Upper lobe of right lung (tissue), 1 donor: ENCODE measurements at regions not wholly inside any gene's neighbourhood (a gene's known extent, or its start where the extent isn't known, plus 50 kb on each side); places are given as distances from the start of the nearest gene placed in this dataset.
"Not testable (repeated sequence)": the region's sequence is repeated elsewhere in the genome, so short reads cannot be mapped to it uniquely, and the experiment has no call there.

ENCODE experiments used
- ATAC-seq: fragments of 200-7000 bp; cut with Tn5 transposase; one replicate; pipeline ENCODE4 v1.9.1; 2020; ENCODE audit warnings: mild to moderate bottlenecking, moderate library complexity
- DNase-seq: peaks from one replicate; pipeline ENCODE4 v3.0.0-alpha.2; 2020
- H3K27ac ChIP-seq: fragments of 200-600 bp; one replicate; pipeline ENCODE4 v1.8.0; 2022
- H3K27me3 ChIP-seq: fragments of 200-600 bp; one replicate; pipeline ENCODE4 v1.8.0; 2022; ENCODE audit warnings: mild to moderate bottlenecking
- H3K36me3 ChIP-seq: fragments of 200-600 bp; one replicate; pipeline ENCODE4 v1.8.0; 2022
- H3K4me1 ChIP-seq: fragments of 200-600 bp; one replicate; pipeline ENCODE4 v1.8.0; 2022
- H3K4me3 ChIP-seq: fragments of 200-600 bp; one replicate; pipeline ENCODE4 v1.8.0; 2022; ENCODE audit warnings: mild to moderate bottlenecking
- H3K9me3 ChIP-seq: fragments of 200-600 bp; one replicate; pipeline ENCODE4 v1.8.0; 2022
- intact Hi-C: fragments of 100-400 bp; cut with DNase I; formaldehyde crosslinking; loops from one replicate; pipeline ENCODE4 v1.11.0; 2022
- TF ChIP-seq, protein P1 (sequence below): fragments of 200-600 bp; IDR thresholded peaks from one replicate; pipeline ENCODE4 v1.8.0; 2022; ENCODE audit warnings: antibody characterized with exemption
- donor health status: DM: no; HTN: yes; CAD: no; lungs with severe emphysema.

DNA sequence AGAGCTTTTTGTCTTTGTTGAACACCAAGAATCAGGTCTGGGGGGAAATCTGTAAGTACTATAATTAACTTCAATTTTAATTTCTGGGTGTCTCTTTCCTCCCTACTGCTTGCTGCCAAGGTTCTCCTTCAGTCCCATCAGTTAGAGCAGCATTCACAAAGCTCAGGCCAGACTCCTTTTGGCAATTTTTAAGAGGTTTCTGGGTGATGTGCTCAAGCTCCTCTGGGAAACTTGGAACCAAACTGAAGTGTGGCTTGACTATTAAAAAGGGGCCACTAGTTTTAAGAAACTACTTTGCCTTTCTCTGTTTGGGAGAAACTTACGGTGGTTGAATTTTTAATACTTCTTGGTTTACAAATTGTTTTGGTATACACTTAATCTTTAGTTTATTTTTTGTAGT, 227.7 kb upstream of the SOX2 start:
- intact Hi-C loops = no loop called here
- H3K4me3 ChIP-seq = no peak overlapping the region
- ATAC-seq = no peak
- H3K27me3 ChIP-seq = no peaks in the 10 kb centered on the region
- H3K36me3 ChIP-seq = no peaks in the 10 kb centered on the region
- H3K9me3 ChIP-seq = no peaks in the 10 kb centered on the region
- peaks cover 6% of the 10 kb centered on the region for H3K4me1 ChIP-seq
- DNase-seq = no peak
- TF ChIP-seq, protein P1, sequence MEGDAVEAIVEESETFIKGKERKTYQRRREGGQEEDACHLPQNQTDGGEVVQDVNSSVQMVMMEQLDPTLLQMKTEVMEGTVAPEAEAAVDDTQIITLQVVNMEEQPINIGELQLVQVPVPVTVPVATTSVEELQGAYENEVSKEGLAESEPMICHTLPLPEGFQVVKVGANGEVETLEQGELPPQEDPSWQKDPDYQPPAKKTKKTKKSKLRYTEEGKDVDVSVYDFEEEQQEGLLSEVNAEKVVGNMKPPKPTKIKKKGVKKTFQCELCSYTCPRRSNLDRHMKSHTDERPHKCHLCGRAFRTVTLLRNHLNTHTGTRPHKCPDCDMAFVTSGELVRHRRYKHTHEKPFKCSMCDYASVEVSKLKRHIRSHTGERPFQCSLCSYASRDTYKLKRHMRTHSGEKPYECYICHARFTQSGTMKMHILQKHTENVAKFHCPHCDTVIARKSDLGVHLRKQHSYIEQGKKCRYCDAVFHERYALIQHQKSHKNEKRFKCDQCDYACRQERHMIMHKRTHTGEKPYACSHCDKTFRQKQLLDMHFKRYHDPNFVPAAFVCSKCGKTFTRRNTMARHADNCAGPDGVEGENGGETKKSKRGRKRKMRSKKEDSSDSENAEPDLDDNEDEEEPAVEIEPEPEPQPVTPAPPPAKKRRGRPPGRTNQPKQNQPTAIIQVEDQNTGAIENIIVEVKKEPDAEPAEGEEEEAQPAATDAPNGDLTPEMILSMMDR = no peak
- H3K27ac ChIP-seq = no peak overlapping the region

DNA sequence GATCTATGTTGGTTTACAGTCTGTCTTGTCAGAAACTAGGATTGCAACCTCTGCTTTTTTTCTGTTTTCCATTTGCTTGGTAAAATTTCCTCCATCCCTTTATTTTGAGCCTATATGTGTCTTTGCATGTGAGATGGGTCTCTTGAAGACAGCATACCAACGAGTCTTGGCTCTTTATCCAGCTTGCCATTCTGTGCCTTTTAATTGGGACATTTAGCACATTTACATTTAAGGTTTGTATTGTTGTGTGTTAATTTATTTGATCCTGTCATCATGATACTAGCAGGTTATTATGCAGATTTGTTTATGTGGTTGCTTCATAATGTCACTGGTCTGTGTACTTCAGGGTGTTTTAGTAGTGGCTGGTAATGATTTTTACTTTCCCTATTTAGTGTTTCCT, 236.6 kb upstream of the SOX2 start:
- H3K9me3 ChIP-seq, H3K4me3 ChIP-seq, H3K36me3 ChIP-seq, ATAC-seq, H3K27me3 ChIP-seq, DNase-seq, H3K4me1 ChIP-seq, H3K27ac ChIP-seq, intact Hi-C loops: not testable (repeated sequence)

- ATAC-seq (no peak), DNase-seq (no peak)
- no peak overlapping the region for H3K27ac ChIP-seq
- TF ChIP-seq, protein P1 = no peak
- H3K36me3 ChIP-seq = no peaks in the 10 kb centered on the region
- H3K9me3 ChIP-seq = no peaks in the 10 kb centered on the region
- H3K4me1 ChIP-seq = no peaks in the 10 kb centered on the region
- no peak overlapping the region for H3K4me3 ChIP-seq
- H3K27me3 ChIP-seq = no peaks in the 10 kb centered on the region
- intact Hi-C loops = no loop called here
Measured at GRCh38 chr3:181470349-181470748, 241.4 kb upstream of the SOX2 start.

- Histone ChIP-seq H3K4me1 (no peaks in the 10 kb centered on the region), H3K27ac (no peak overlapping the region), H3K4me3 (no peak overlapping the region), H3K9me3 (no peaks in the 10 kb centered on the region), H3K36me3 (no peaks in the 10 kb centered on the region), H3K27me3 (no peaks in the 10 kb centered on the region)
- intact Hi-C loops = no loop called here
- ATAC-seq (no peak), DNase-seq (no peak)
- TF ChIP-seq, protein P1 = no peak
Measured at GRCh38 chr3:181464033-181464694, 247.6 kb upstream of the SOX2 start.

DNA sequence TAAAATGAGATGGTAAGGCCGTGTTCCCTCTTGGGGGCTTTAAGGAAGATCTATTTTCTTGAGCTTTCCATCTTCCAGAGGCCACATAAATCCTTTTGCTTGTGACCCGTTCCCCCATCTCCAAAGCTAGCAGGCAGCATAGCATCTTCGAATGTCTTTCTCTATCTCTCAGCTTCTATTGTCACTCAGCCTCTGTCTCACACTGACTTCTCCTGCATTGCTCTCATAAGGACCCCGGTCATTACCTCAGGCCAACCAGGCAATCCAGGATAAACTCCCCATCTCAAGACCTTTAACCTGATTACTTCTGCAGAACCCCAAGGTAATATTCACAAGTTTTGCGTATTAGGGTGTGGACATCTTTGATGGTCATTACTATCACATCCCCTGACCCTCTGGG, 250.3 kb upstream of the SOX2 start:
- no peak for ATAC-seq
- intact Hi-C loops = no loop called here
- no peak overlapping the region for H3K27ac ChIP-seq
- no peaks in the 10 kb centered on the region for H3K36me3 ChIP-seq
- no peaks in the 10 kb centered on the region for H3K4me1 ChIP-seq
- H3K9me3 ChIP-seq = no peaks in the 10 kb centered on the region
- H3K27me3 ChIP-seq = no peaks in the 10 kb centered on the region
- DNase-seq = no peak
- TF ChIP-seq, protein P1 = no peak
- H3K4me3 ChIP-seq = no peak overlapping the region

- Histone ChIP-seq H3K27ac (no peak overlapping the region), H3K4me1 (no peaks in the 10 kb centered on the region), H3K4me3 (no peak overlapping the region), H3K36me3 (no peaks in the 10 kb centered on the region), H3K9me3 (no peaks in the 10 kb centered on the region), H3K27me3 (no peaks in the 10 kb centered on the region)
- TF ChIP-seq, protein P1 = no peak
- no peak for ATAC-seq
- intact Hi-C loops = no loop called here
- DNase-seq = no peak
Measured at GRCh38 chr3:181459516-181459915, 252.2 kb upstream of the SOX2 start.
